ENCODE measurements at regions not wholly inside any gene's neighbourhood (a gene's known extent, or its start where the extent isn't known, plus 50 kb on each side); places are given as distances from the start of the nearest gene placed in this dataset.

GRCh38 chr6:14946753-14947152 lies 299.1 kb upstream of the JARID2 start:
- Histone ChIP-seq H3K9ac (no peak overlapping the region), H3K36me3 (ENCODE audit: control insufficient read depth, insufficient read depth, low read length) (no peaks in the 10 kb centered on the region), H3K9me3 (ENCODE audit: control insufficient read depth, low read length) (no peaks in the 10 kb centered on the region), H3K27ac (no peak overlapping the region), H3K79me2 (no peaks in the 10 kb centered on the region), H3K4me1 (no peaks in the 10 kb centered on the region), H2AFZ (no peak overlapping the region), H3K27me3 (ENCODE audit: control insufficient read depth, insufficient read depth, low read length) (no peaks in the 10 kb centered on the region), H3K4me3 (ENCODE audit: low read depth, low read length) (no peak overlapping the region), H3K4me2 (ENCODE audit: low read length) (no peak overlapping the region)
- no peak for TF ChIP-seq CTCF (IDR thresholded peaks at IDR 0.05)

GRCh38 chr6:14948586-14949245 lies 297.2 kb upstream of the JARID2 start:
- Histone ChIP-seq H3K27me3 (ENCODE audit: control insufficient read depth, insufficient read depth, low read length) (no peaks in the 10 kb centered on the region), H3K79me2 (no peaks in the 10 kb centered on the region), H3K9me3 (ENCODE audit: control insufficient read depth, low read length) (no peaks in the 10 kb centered on the region), H3K4me3 (ENCODE audit: low read depth, low read length) (no peak overlapping the region), H3K9ac (no peak overlapping the region), H2AFZ (no peak overlapping the region), H3K27ac (no peak overlapping the region), H3K36me3 (ENCODE audit: control insufficient read depth, insufficient read depth, low read length) (no peaks in the 10 kb centered on the region), H3K4me1 (no peaks in the 10 kb centered on the region), H3K4me2 (ENCODE audit: low read length) (no peak overlapping the region)
- no peak for TF ChIP-seq CTCF (IDR thresholded peaks at IDR 0.05)

GRCh38 chr6:14950103-14950969 lies 295.5 kb upstream of the JARID2 start:
- no peak overlapping the region for H2AFZ ChIP-seq
- no peaks in the 10 kb centered on the region for H3K27me3 ChIP-seq (ENCODE audit: control insufficient read depth, insufficient read depth, low read length)
- no peak for TF ChIP-seq CTCF (IDR thresholded peaks at IDR 0.05)
- no peak overlapping the region for H3K4me2 ChIP-seq (ENCODE audit: low read length)
- no peak overlapping the region for H3K27ac ChIP-seq
- no peak overlapping the region for H3K9ac ChIP-seq
- no peaks in the 10 kb centered on the region for H3K79me2 ChIP-seq
- no peaks in the 10 kb centered on the region for H3K9me3 ChIP-seq (ENCODE audit: control insufficient read depth, low read length)
- H3K36me3 ChIP-seq (ENCODE audit: control insufficient read depth, insufficient read depth, low read length) = no peaks in the 10 kb centered on the region
- H3K4me1 ChIP-seq = no peaks in the 10 kb centered on the region
- H3K4me3 ChIP-seq (ENCODE audit: low read depth, low read length) = no peak overlapping the region

GRCh38 chr6:14950970-14951276 lies 294.9 kb upstream of the JARID2 start:
- no peaks in the 10 kb centered on the region for H3K4me1 ChIP-seq
- no peaks in the 10 kb centered on the region for H3K9me3 ChIP-seq (ENCODE audit: control insufficient read depth, low read length)
- no peak overlapping the region for H2AFZ ChIP-seq
- H3K4me3 ChIP-seq (ENCODE audit: low read depth, low read length) = no peak overlapping the region
- no peak for TF ChIP-seq CTCF (IDR thresholded peaks at IDR 0.05)
- no peak overlapping the region for H3K9ac ChIP-seq
- no peak overlapping the region for H3K27ac ChIP-seq
- H3K79me2 ChIP-seq = no peaks in the 10 kb centered on the region
- H3K4me2 ChIP-seq (ENCODE audit: low read length) = no peak overlapping the region
- no peaks in the 10 kb centered on the region for H3K27me3 ChIP-seq (ENCODE audit: control insufficient read depth, insufficient read depth, low read length)
- H3K36me3 ChIP-seq (ENCODE audit: control insufficient read depth, insufficient read depth, low read length) = no peaks in the 10 kb centered on the region

Data from parathyroid adenoma (tissue), 2 donors.